HEK293 (cell line): ENCODE measurements at regions not wholly inside any gene's neighbourhood (a gene's known extent, or its start where the extent isn't known, plus 50 kb on each side); places are given as distances from the start of the nearest gene placed in this dataset.

Experiments
- CTCF ChIA-PET: fragments of 350-600 bp; formaldehyde crosslinking; extraction: SDS; loops from one replicate; lab custom pipeline; 2021; ENCODE audit warnings: antibody characterized with exemption; lab: Yijun Ruan, JAX
- POLR2A ChIA-PET: fragments of 300-600 bp; formaldehyde crosslinking; extraction: SDS; loops from one replicate; lab custom pipeline; 2020; ENCODE audit warnings: antibody characterized with exemption, inconsistent platforms; lab: Yijun Ruan, JAX
- H3K27ac ChIP-seq: fragments of 200-500 bp; sonication (Bioruptor generic); 2 replicates; pipeline ENCODE4 v1.5.1; 2014; ENCODE audit warnings: low read depth, low read length, control low read depth, inconsistent platforms; ENCODE audit errors: extremely low read depth
- H3K36me3 ChIP-seq, 2 experiments: fragments of 200-500 bp in 1 of 2; sonication (Bioruptor generic) in 1 of 2; 1 replicate in 1 of 2; 2 replicates in 1 of 2; pipeline ENCODE4 v1.5.1; 2014 to 2017; ENCODE audit warnings: inconsistent platforms in 2 of 2, low read length in 2 of 2; ENCODE audit not compliant: control insufficient read depth in 2 of 2, insufficient read depth in 1 of 2
- H3K4me1 ChIP-seq: fragments of 200-500 bp; sonication (Bioruptor generic); 2 replicates; pipeline ENCODE4 v1.5.1; 2014; ENCODE audit warnings: mild to moderate bottlenecking, low read length, inconsistent platforms; ENCODE audit not compliant: control insufficient read depth, insufficient read depth
- H3K4me3 ChIP-seq: 2 replicates; pipeline ENCODE4 v1.5.1; 2011; ENCODE audit warnings: low read depth, mild to moderate bottlenecking, control low read depth, low read length, moderate library complexity
- H3K9me3 ChIP-seq: fragments of 200-500 bp; sonication (Bioruptor generic); 2 replicates; pipeline ENCODE4 v1.5.1; 2014; ENCODE audit warnings: low read depth, low read length, inconsistent platforms; ENCODE audit not compliant: control insufficient read depth, insufficient read depth
- MEIS1 ChIP-seq: sonication (generic); formaldehyde crosslinking; IDR thresholded peaks from 2 replicates; pipeline ENCODE4 v1.8.1; 2022; ENCODE audit warnings: missing genetic modification reagents, mild to moderate bottlenecking, borderline replicate concordance
- MZF1 ChIP-seq: fragments of 450-650 bp; formaldehyde crosslinking; IDR thresholded peaks from 2 replicates; pipeline ENCODE4 v1.5.1; 2017; ENCODE audit warnings: missing biosample characterization, missing genetic modification characterization, borderline replicate concordance
- OVOL3 ChIP-seq: fragments of 450-650 bp; formaldehyde crosslinking; IDR thresholded peaks from 2 replicates; pipeline ENCODE4 v1.5.1; 2016; ENCODE audit warnings: missing biosample characterization, missing genetic modification characterization
- SALL2 ChIP-seq: fragments of 450-650 bp; formaldehyde crosslinking; IDR thresholded peaks from 2 replicates; pipeline ENCODE4 v1.5.0; 2017; ENCODE audit warnings: missing biosample characterization, mild to moderate bottlenecking, missing genetic modification characterization, borderline replicate concordance
- SP3 ChIP-seq: fragments of 450-650 bp; formaldehyde crosslinking; IDR thresholded peaks from 2 replicates; pipeline ENCODE4 v1.5.1; 2016; ENCODE audit warnings: missing biosample characterization, missing genetic modification characterization
- SP7 ChIP-seq: fragments of 450-650 bp; formaldehyde crosslinking; IDR thresholded peaks from 2 replicates; pipeline ENCODE4 v1.5.1; 2016; ENCODE audit warnings: missing biosample characterization, missing genetic modification characterization
- TRIM28 ChIP-seq: IDR thresholded peaks from 2 replicates; pipeline ENCODE4 v1.6.1; 2011; ENCODE audit warnings: low read length, control low read depth, borderline replicate concordance
- YY2 ChIP-seq: fragments of 450-650 bp; formaldehyde crosslinking; IDR thresholded peaks from 2 replicates; pipeline ENCODE4 v1.5.1; 2016; ENCODE audit warnings: missing biosample characterization, missing genetic modification characterization
- ZBTB1 ChIP-seq: fragments of 450-650 bp; formaldehyde crosslinking; IDR thresholded peaks from 2 replicates; pipeline ENCODE4 v1.5.1; 2016; ENCODE audit warnings: missing biosample characterization, missing genetic modification characterization
- ZBTB21 ChIP-seq: fragments of 450-650 bp; formaldehyde crosslinking; IDR thresholded peaks from 2 replicates; pipeline ENCODE4 v1.5.1; 2017; ENCODE audit warnings: missing biosample characterization, missing genetic modification characterization
- ZFHX2 ChIP-seq: fragments of 450-650 bp; formaldehyde crosslinking; conservative IDR thresholded peaks from 2 replicates; pipeline ENCODE4 v1.5.1; 2016; ENCODE audit warnings: missing biosample characterization, missing genetic modification characterization
- ZNF24 ChIP-seq: fragments of 450-650 bp; formaldehyde crosslinking; IDR thresholded peaks from 2 replicates; pipeline ENCODE4 v1.5.1; 2016; ENCODE audit warnings: missing biosample characterization, missing genetic modification characterization
- ZNF354C ChIP-seq: fragments of 450-650 bp; formaldehyde crosslinking; IDR thresholded peaks from 2 replicates; pipeline ENCODE4 v1.5.1; 2016; ENCODE audit warnings: missing biosample characterization, missing genetic modification characterization, low read depth, borderline replicate concordance
- ZNF391 ChIP-seq: fragments of 450-650 bp; formaldehyde crosslinking; IDR thresholded peaks from 2 replicates; pipeline ENCODE4 v1.5.1; 2016; ENCODE audit warnings: low read depth, missing biosample characterization, missing genetic modification characterization, borderline replicate concordance
- ZNF394 ChIP-seq: fragments of 450-650 bp; formaldehyde crosslinking; IDR thresholded peaks from 2 replicates; pipeline ENCODE4 v1.5.1; 2016; ENCODE audit warnings: missing biosample characterization, missing genetic modification characterization, mild to moderate bottlenecking, moderate library complexity, borderline replicate concordance
- ZNF433 ChIP-seq: fragments of 450-650 bp; formaldehyde crosslinking; IDR thresholded peaks from 2 replicates; pipeline ENCODE4 v1.5.1; 2016; ENCODE audit warnings: missing biosample characterization, missing genetic modification characterization, low read depth
- ZNF529 ChIP-seq: fragments of 450-650 bp; formaldehyde crosslinking; IDR thresholded peaks from 2 replicates; pipeline ENCODE4 v1.5.1; 2017; ENCODE audit warnings: missing genetic modification characterization, missing biosample characterization; ENCODE audit not compliant: insufficient replicate concordance
- ZNF560 ChIP-seq: fragments of 450-650 bp; formaldehyde crosslinking; IDR thresholded peaks from 2 replicates; pipeline ENCODE4 v1.5.1; 2017; ENCODE audit warnings: missing biosample characterization, missing genetic modification characterization, borderline replicate concordance
- ZNF600 ChIP-seq: fragments of 450-650 bp; formaldehyde crosslinking; IDR thresholded peaks from 2 replicates; pipeline ENCODE4 v1.5.1; 2016; ENCODE audit warnings: missing biosample characterization, missing genetic modification characterization
- ZNF610 ChIP-seq: fragments of 450-650 bp; formaldehyde crosslinking; IDR thresholded peaks from 2 replicates; pipeline ENCODE4 v1.5.1; 2016; ENCODE audit warnings: missing biosample characterization, missing genetic modification characterization, borderline replicate concordance
- ZNF660 ChIP-seq: fragments of 450-650 bp; IDR thresholded peaks from 2 replicates; pipeline ENCODE4 v1.5.1; 2018; ENCODE audit warnings: missing biosample characterization, mild to moderate bottlenecking, missing genetic modification characterization
- ZNF677 ChIP-seq: fragments of 450-650 bp; IDR thresholded peaks from 2 replicates; pipeline ENCODE4 v1.5.0; 2018; ENCODE audit warnings: missing biosample characterization, mild to moderate bottlenecking, missing genetic modification characterization, moderate library complexity
- ZNF768 ChIP-seq: fragments of 450-650 bp; formaldehyde crosslinking; IDR thresholded peaks from 2 replicates; pipeline ENCODE4 v1.5.1; 2018; ENCODE audit warnings: missing biosample characterization, mild to moderate bottlenecking, missing genetic modification characterization
- TF ChIP-seq, protein P1 (sequence below): fragments of 450-650 bp; formaldehyde crosslinking; IDR thresholded peaks from 2 replicates; pipeline ENCODE4; 2016; ENCODE audit warnings: missing biosample characterization, missing genetic modification characterization
- TF ChIP-seq, protein P2 (sequence below): fragments of 450-650 bp; formaldehyde crosslinking; IDR thresholded peaks from 2 replicates; pipeline ENCODE4 v1.5.1; 2017; ENCODE audit warnings: missing biosample characterization, missing genetic modification characterization
- TF ChIP-seq, protein P3 (sequence below): sonication (generic); formaldehyde crosslinking; IDR thresholded peaks from 2 replicates; pipeline ENCODE4 v1.8.1; 2022; ENCODE audit warnings: mild to moderate bottlenecking, moderate library complexity, missing genetic modification reagents
- TF ChIP-seq, protein P4 (sequence below): IDR thresholded peaks from 2 replicates; pipeline ENCODE4 v1.6.1; 2011; ENCODE audit warnings: mild to moderate bottlenecking, low read depth, low read length, borderline replicate concordance

DNA sequence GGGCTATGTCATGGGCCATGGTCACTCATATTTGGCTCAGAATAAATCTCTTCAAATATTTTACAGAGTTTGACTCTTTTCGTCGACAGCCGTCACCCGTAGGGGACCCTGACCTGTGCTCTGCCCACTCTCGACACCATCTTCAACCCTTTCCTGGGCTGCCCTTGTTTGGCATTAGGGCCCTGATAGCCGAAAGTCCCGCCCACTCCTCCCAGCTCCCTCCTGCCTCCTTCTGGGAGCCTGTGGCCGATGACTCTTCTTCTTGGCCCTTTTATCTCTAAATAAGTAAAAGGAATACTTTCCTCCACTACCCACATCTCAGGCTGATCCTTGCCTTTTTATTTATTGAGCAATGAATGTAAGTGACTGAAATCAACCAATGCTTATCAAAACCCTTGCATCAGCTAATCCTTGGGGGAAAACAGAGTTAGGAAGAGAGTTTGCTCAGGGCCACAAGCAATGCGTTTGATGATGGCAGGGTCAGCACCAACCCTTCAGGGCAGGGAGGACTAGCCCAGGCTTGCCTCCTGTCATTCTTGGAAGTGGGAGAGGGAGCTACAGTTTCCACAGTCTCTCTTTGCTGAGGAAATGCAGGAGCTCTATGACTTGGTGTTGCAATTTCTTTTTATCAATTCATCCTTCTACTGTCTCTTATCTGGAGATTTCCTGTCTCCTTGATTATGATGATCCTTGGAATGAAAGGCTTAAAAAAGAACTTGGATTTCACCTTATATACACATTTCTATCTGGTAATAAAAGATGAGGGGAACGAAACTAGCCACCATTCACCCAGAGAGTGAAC, 218.2 kb upstream of the PODXL start:
- TF ChIP-seq TRIM28 (peak; percentile 91; the same call in 1 of the 2 replicates), ZFHX2 (tag by site-specific recombination) (0 out of 2 replicates have a peak, but pooled peaks have one; percentile 33), ZNF24 (tag by site-specific recombination) (no peak), ZBTB1 (tag by site-specific recombination) (no peak), ZNF354C (tag by site-specific recombination) (no peak)
- TF ChIP-seq, protein P1, sequence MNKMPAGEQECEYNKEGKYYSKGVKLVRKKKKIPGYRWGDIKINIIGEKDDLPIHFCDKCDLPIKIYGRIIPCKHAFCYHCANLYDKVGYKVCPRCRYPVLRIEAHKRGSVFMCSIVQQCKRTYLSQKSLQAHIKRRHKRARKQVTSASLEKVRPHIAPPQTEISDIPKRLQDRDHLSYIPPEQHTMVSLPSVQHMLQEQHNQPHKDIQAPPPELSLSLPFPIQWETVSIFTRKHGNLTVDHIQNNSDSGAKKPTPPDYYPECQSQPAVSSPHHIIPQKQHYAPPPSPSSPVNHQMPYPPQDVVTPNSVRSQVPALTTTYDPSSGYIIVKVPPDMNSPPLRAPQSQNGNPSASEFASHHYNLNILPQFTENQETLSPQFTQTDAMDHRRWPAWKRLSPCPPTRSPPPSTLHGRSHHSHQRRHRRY = no peak
- ChIA-PET POLR2A (no interaction called here), CTCF (interaction anchor here (1.3 to 1.9 kb wide), 2 partner anchors 21 to 83 kb away, joined by 5 to 7 read pairs; no protein-coding TSS in a partner anchor)
- Histone ChIP-seq H3K27ac (no peak overlapping the region), H3K36me3 (no peaks in the 10 kb centered on the region), H3K9me3 (no peaks in the 10 kb centered on the region), H3K4me3 (no peak overlapping the region), H3K4me1 (no peaks in the 10 kb centered on the region)

DNA sequence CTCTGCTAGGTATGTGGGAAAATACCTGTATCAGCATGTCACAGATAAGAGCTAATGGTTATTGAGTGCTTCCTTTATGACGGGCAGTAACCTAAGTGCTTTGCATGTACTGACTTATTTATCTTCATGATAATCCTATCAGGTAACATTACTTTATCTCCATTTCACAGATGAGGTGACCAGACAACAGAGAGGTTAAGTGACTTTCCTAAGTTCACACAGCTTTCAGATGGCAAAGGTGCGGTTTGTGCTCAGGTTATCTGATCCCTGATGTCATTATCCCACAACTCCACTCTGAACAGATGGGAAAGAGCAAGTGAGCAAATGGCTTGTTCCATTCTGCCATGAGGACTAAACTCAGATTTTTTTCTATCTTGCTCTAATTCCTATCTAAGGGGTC, 217.0 kb upstream of the PODXL start:
- CTCF ChIA-PET = interaction anchor here (1.9 kb wide), 1 partner anchor 20 kb away, joined by 7 read pairs; no protein-coding TSS in a partner anchor
- H3K4me1 ChIP-seq = no peaks in the 10 kb centered on the region
- no peaks in the 10 kb centered on the region for H3K9me3 ChIP-seq
- no peak overlapping the region for H3K27ac ChIP-seq
- H3K36me3 ChIP-seq = no peaks in the 10 kb centered on the region
- POLR2A ChIA-PET = no interaction called here
- H3K4me3 ChIP-seq = no peak overlapping the region
- TF ChIP-seq ZBTB21 (tag by site-specific recombination) (no peak), ZNF768 (tag by site-specific recombination) (0 out of 2 replicates have a peak, but pooled peaks have one; percentile 9), ZNF610 (tag by site-specific recombination) (no peak)
- TF ChIP-seq, protein P2, sequence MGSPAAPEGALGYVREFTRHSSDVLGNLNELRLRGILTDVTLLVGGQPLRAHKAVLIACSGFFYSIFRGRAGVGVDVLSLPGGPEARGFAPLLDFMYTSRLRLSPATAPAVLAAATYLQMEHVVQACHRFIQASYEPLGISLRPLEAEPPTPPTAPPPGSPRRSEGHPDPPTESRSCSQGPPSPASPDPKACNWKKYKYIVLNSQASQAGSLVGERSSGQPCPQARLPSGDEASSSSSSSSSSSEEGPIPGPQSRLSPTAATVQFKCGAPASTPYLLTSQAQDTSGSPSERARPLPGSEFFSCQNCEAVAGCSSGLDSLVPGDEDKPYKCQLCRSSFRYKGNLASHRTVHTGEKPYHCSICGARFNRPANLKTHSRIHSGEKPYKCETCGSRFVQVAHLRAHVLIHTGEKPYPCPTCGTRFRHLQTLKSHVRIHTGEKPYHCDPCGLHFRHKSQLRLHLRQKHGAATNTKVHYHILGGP (tag by site-specific recombination) = no peak

DNA sequence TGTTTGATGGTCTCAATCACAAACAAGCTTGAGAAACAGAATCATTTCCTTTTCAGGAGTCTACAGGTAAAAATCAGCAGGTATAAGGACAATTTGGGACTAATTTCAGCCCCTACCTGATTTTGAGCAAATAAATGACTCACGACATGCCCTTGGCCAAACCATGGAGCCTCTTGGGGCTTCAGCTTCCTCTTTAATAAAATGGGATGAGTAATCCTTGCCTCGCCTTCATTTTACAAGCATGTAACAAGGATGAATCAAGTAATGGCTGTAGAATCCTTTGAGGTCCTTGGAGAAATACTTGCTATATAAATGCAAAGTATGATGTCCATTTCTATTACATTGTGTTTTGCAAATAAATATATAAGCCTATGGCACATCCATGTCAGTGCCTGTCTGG, 212.8 kb upstream of the PODXL start:
- CTCF ChIA-PET = no interaction called here
- POLR2A ChIA-PET = no interaction called here
- Histone ChIP-seq H3K27ac (no peak overlapping the region), H3K9me3 (no peaks in the 10 kb centered on the region), H3K4me3 (no peak overlapping the region), H3K36me3 (no peaks in the 10 kb centered on the region), H3K4me1 (no peaks in the 10 kb centered on the region)
- TF ChIP-seq MEIS1 (CRISPR knock-in tag) = no peak
- TF ChIP-seq ZNF600 (tag by site-specific recombination) = no peak
- TF ChIP-seq, protein P3, sequence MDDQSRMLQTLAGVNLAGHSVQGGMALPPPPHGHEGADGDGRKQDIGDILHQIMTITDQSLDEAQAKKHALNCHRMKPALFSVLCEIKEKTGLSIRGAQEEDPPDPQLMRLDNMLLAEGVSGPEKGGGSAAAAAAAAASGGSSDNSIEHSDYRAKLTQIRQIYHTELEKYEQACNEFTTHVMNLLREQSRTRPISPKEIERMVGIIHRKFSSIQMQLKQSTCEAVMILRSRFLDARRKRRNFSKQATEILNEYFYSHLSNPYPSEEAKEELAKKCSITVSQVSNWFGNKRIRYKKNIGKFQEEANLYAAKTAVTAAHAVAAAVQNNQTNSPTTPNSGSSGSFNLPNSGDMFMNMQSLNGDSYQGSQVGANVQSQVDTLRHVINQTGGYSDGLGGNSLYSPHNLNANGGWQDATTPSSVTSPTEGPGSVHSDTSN = no peak
- TF ChIP-seq ZNF660 (tag by site-specific recombination) = no peak
- no peak for TF ChIP-seq ZNF394 (tag by site-specific recombination)
- TF ChIP-seq MZF1 (tag by site-specific recombination) = no peak
- TF ChIP-seq SP3 (tag by site-specific recombination) = no peak
- TF ChIP-seq YY2 (tag by site-specific recombination) = no peak
- TF ChIP-seq, protein P4, sequence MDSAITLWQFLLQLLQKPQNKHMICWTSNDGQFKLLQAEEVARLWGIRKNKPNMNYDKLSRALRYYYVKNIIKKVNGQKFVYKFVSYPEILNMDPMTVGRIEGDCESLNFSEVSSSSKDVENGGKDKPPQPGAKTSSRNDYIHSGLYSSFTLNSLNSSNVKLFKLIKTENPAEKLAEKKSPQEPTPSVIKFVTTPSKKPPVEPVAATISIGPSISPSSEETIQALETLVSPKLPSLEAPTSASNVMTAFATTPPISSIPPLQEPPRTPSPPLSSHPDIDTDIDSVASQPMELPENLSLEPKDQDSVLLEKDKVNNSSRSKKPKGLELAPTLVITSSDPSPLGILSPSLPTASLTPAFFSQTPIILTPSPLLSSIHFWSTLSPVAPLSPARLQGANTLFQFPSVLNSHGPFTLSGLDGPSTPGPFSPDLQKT = no peak
- TF ChIP-seq ZNF391 = no peak
- TF ChIP-seq OVOL3 = no peak
- TF ChIP-seq ZNF433 (tag by site-specific recombination) = no peak
- TF ChIP-seq SP7 (tag by site-specific recombination) = no peak
- TF ChIP-seq SALL2 (tag by site-specific recombination) = no peak
- no peak for TF ChIP-seq ZNF677 (tag by site-specific recombination)
- TF ChIP-seq ZNF560 (tag by site-specific recombination) = no peak
- TF ChIP-seq ZNF529 (tag by site-specific recombination) = no peak
